GM18951 (cell line): ENCODE measurements at regions not wholly inside any gene's neighbourhood (a gene's known extent, or its start where the extent isn't known, plus 50 kb on each side); places are given as distances from the start of the nearest gene placed in this dataset.
"Not testable (repeated sequence)": the region's sequence is repeated elsewhere in the genome, so short reads cannot be mapped to it uniquely, and the experiment has no call there.

Source experiments
- POLR2A ChIP-seq: IDR thresholded peaks from 4 replicates; pipeline ENCODE4 v1.6.1; 2011; ENCODE audit warnings: mild to moderate bottlenecking; ENCODE audit not compliant: insufficient read length, insufficient read depth; ENCODE audit errors: extremely low read depth
- in situ Hi-C: fragments of 300-500 bp; cut with MboI; formaldehyde crosslinking; loops from one replicate; pipeline ENCODE4 v1.12.0; 2022; ENCODE audit warnings: low sequenced_read_pairs, mixed read lengths, inconsistent platforms; ENCODE audit not compliant: unreplicated experiment

- no peak for TF ChIP-seq POLR2A
- in situ Hi-C loops: no loop called here
These were observed 534.4 kb upstream of the SLC35B3 start for GRCh38 chr6:8969747-8970146.

- in situ Hi-C loops: no loop called here
- TF ChIP-seq POLR2A: no peak
These were observed 523.7 kb upstream of the SLC35B3 start for GRCh38 chr6:8958894-8959511.

- TF ChIP-seq POLR2A: no peak
- in situ Hi-C loops: no loop called here
These were observed 518.0 kb upstream of the SLC35B3 start for GRCh38 chr6:8953310-8953709.

- TF ChIP-seq POLR2A: no peak
- in situ Hi-C loops: no loop called here
These were observed 513.4 kb upstream of the SLC35B3 start for GRCh38 chr6:8948733-8949132.

- TF ChIP-seq POLR2A: no peak
- in situ Hi-C loops: no loop called here
These were observed 512.6 kb upstream of the SLC35B3 start for GRCh38 chr6:8947900-8948299.

GRCh38 chr6:8944548-8944947, 509.2 kb upstream of the SLC35B3 start:
- TF ChIP-seq POLR2A: no peak
- in situ Hi-C loops: no loop called here

- in situ Hi-C loops: no loop called here
- TF ChIP-seq POLR2A: no peak
These were observed 507.7 kb upstream of the SLC35B3 start for GRCh38 chr6:8943073-8943472.

GRCh38 chr6:8941577-8941976, 506.2 kb upstream of the SLC35B3 start:
- in situ Hi-C loops: no loop called here

GRCh38 chr6:8940356-8940755, 505.0 kb upstream of the SLC35B3 start:
- in situ Hi-C loops: no loop called here
- TF ChIP-seq POLR2A: no peak

More at GRCh38 chr6:8941577-8941976, 506.2 kb upstream of the SLC35B3 start:
- no peak for TF ChIP-seq POLR2A

- in situ Hi-C loops: no loop called here
- no peak for TF ChIP-seq POLR2A
These were observed 504.3 kb upstream of the SLC35B3 start for GRCh38 chr6:8939615-8940014.

GRCh38 chr6:8934318-8934717, 499.0 kb upstream of the SLC35B3 start:
- TF ChIP-seq POLR2A: no peak
- in situ Hi-C loops: no loop called here

- no peak for TF ChIP-seq POLR2A
- in situ Hi-C loops: no loop called here
These were observed 494.7 kb upstream of the SLC35B3 start for GRCh38 chr6:8930009-8930408.

GRCh38 chr6:8920244-8920643, 484.9 kb upstream of the SLC35B3 start:
- in situ Hi-C loops: not testable (repeated sequence)

GRCh38 chr6:8918196-8918595, 482.9 kb upstream of the SLC35B3 start:
- in situ Hi-C loops: no loop called here
- TF ChIP-seq POLR2A: no peak

GRCh38 chr6:8914700-8915099, 479.4 kb upstream of the SLC35B3 start:
- in situ Hi-C loops: no loop called here
- TF ChIP-seq POLR2A: no peak

GRCh38 chr6:8908638-8909037, 473.3 kb upstream of the SLC35B3 start:
- TF ChIP-seq POLR2A: no peak
- in situ Hi-C loops: no loop called here

GRCh38 chr6:8906699-8907098, 471.4 kb upstream of the SLC35B3 start:
- TF ChIP-seq POLR2A: no peak
- in situ Hi-C loops: no loop called here
